Fibroblast of lung (primary cell): ENCODE measurements at regions not wholly inside any gene's neighbourhood (a gene's known extent, or its start where the extent isn't known, plus 50 kb on each side); places are given as distances from the start of the nearest gene placed in this dataset.

Source experiments
- CTCF ChIP-seq, 2 donors: IDR thresholded peaks in 1 of 2; conservative IDR thresholded peaks in 1 of 2; 1 replicate in 1 of 2; 2 replicates in 1 of 2; pipeline ENCODE4 v1.5.1; 2011 to 2012; ENCODE audit warnings: low read length in 2 of 2, control low read depth in 1 of 2, inconsistent platforms in 1 of 2, low read depth in 1 of 2, mild to moderate bottlenecking in 1 of 2
- EZH2 ChIP-seq: IDR thresholded peaks from 2 replicates; pipeline ENCODE4 v1.5.1; 2012; ENCODE audit warnings: low read length, control low read depth, mild to moderate bottlenecking; ENCODE audit errors: missing control alignments

GRCh38 chr16:75909746-75910145 lies 183.5 kb upstream of the CPHXL start:
- TF ChIP-seq CTCF (conservative IDR thresholded peaks at IDR 0.05 in 1 of 2, IDR thresholded peaks at IDR 0.05 in 1 of 2; ENCODE audit: low read depth in 1 of 2, low read length in 2 of 2) = no peak
- TF ChIP-seq EZH2 = no peak
